ENCODE measurements at regions not wholly inside any gene's neighbourhood (a gene's known extent, or its start where the extent isn't known, plus 50 kb on each side); places are given as distances from the start of the nearest gene placed in this dataset.

DNA sequence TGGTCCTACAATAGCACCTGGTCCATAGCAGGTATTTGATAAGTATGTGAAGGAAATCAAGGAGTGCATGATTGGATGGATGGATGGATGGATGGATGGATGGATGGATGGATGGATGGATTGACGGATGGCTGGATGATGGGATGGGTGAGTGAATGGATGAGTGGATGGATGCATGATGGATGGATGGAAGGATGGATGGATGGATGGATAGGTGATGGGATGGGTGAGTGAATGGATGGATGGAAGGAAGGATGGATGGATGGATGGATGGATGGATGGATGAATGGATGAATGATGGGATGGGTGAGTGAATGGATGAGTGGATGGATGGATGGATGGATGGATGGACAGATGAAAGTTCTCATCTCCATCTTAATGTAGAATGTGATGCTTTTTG is 231.0 kb upstream of the PPP2R2D start:
- 81% methylated on average over 1 of the region's 1 CpG for WGBS (ENCODE audit: insufficient coverage)
- intact Hi-C loops (cut with micrococcal nuclease): loop anchor here in 1 of 2 donors (5.0 kb wide), 1 partner anchor 387 kb away; no protein-coding TSS in a partner anchor
- peaks cover 2 to 3% (median 2%) of the 10 kb centered on the region in 3 donors for H3K27me3 Mint-ChIP-seq (ENCODE audit: low read depth in 3 of 3)
- H3K9me3 Mint-ChIP-seq: peaks cover 8 to 24% (median 11%) of the 10 kb centered on the region in 7 donors
- no peak overlapping the region for H3K27ac ChIP-seq (ENCODE audit: low read depth in 1 of 2, low read length in 2 of 2)
- H3K36me3 Mint-ChIP-seq: no peaks in the 10 kb centered on the region
- no peaks in the 10 kb centered on the region for H4K20me1 ChIP-seq (ENCODE audit: insufficient read depth, low read length)
- no peak overlapping the region for H2AFZ ChIP-seq (ENCODE audit: insufficient read depth, low read depth, low read length, poor library complexity, severe bottlenecking)
- H3K4me1 ChIP-seq (ENCODE audit: control insufficient read depth in 1 of 2, insufficient read depth in 2 of 2, low read length in 2 of 2): no peaks in the 10 kb centered on the region
- no peaks in the 10 kb centered on the region for H3K27me3 ChIP-seq (ENCODE audit: control insufficient read depth in 2 of 2, insufficient read depth in 2 of 2, low read length in 2 of 2)
- H3K4me3 ChIP-seq (replicated peaks in 1 of 3; ENCODE audit: low read depth in 2 of 3, low read length in 3 of 3): no peak overlapping the region
- H3K4me2 ChIP-seq (replicated peaks; ENCODE audit: extremely low read depth, low read length, poor library complexity, severe bottlenecking): no peak overlapping the region
- H3K9ac ChIP-seq (ENCODE audit: insufficient read depth, low read length, poor library complexity, severe bottlenecking): no peak overlapping the region
- no peak overlapping the region for H3K4me3 Mint-ChIP-seq
- H3K4me1 Mint-ChIP-seq: no peaks in the 10 kb centered on the region
- H3K27ac Mint-ChIP-seq: no peak overlapping the region
- TF ChIP-seq, protein P1, sequence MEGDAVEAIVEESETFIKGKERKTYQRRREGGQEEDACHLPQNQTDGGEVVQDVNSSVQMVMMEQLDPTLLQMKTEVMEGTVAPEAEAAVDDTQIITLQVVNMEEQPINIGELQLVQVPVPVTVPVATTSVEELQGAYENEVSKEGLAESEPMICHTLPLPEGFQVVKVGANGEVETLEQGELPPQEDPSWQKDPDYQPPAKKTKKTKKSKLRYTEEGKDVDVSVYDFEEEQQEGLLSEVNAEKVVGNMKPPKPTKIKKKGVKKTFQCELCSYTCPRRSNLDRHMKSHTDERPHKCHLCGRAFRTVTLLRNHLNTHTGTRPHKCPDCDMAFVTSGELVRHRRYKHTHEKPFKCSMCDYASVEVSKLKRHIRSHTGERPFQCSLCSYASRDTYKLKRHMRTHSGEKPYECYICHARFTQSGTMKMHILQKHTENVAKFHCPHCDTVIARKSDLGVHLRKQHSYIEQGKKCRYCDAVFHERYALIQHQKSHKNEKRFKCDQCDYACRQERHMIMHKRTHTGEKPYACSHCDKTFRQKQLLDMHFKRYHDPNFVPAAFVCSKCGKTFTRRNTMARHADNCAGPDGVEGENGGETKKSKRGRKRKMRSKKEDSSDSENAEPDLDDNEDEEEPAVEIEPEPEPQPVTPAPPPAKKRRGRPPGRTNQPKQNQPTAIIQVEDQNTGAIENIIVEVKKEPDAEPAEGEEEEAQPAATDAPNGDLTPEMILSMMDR (IDR thresholded peaks at IDR 0.05): no peak
- H3K79me2 ChIP-seq (ENCODE audit: insufficient read depth, low read length): no peaks in the 10 kb centered on the region
- DNase-seq: no peak
- H3K36me3 ChIP-seq (replicated peaks in 1 of 2; ENCODE audit: control insufficient read depth in 1 of 2, insufficient read depth in 2 of 2, low read length in 2 of 2): no peaks in the 10 kb centered on the region
- H3K9me3 ChIP-seq (replicated peaks in 1 of 2; ENCODE audit: control insufficient read depth in 1 of 2, insufficient read depth in 1 of 2, low read length in 2 of 2): peaks cover 6 to 14% of the 10 kb centered on the region in 2 donors

DNA sequence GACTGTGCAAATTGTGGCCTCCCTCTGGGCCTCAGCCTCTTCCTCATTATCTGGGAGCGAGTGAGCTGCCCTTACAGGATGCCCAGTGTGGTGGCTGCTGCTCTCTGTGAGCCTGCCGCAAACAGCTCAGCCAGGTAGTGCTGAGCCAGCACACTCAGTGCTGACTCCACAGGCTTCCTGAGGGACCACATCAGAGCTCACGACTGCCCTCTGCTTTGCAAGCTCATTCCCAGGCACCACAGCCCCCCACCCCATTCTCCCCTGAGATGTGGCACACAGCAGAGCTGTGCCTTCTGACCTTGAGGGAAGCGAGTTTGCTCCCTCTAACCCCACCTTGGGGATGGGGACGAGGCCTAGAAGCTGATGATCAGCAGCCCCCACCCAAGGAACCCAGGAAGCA is 230.5 kb upstream of the PPP2R2D start:
- Histone ChIP-seq H3K79me2 (ENCODE audit: insufficient read depth, low read length) (no peaks in the 10 kb centered on the region), H3K27ac (ENCODE audit: low read depth in 1 of 2, low read length in 2 of 2) (no peak overlapping the region), H3K4me2 (replicated peaks; ENCODE audit: extremely low read depth, low read length, poor library complexity, severe bottlenecking) (no peak overlapping the region), H3K9me3 (replicated peaks in 1 of 2; ENCODE audit: control insufficient read depth in 1 of 2, insufficient read depth in 1 of 2, low read length in 2 of 2) (peaks cover 6 to 14% of the 10 kb centered on the region in 2 donors), H4K20me1 (ENCODE audit: insufficient read depth, low read length) (no peaks in the 10 kb centered on the region), H3K36me3 (replicated peaks in 1 of 2; ENCODE audit: control insufficient read depth in 1 of 2, insufficient read depth in 2 of 2, low read length in 2 of 2) (no peaks in the 10 kb centered on the region), H3K27me3 (ENCODE audit: control insufficient read depth in 2 of 2, insufficient read depth in 2 of 2, low read length in 2 of 2) (no peaks in the 10 kb centered on the region), H3K4me1 (ENCODE audit: control insufficient read depth in 1 of 2, insufficient read depth in 2 of 2, low read length in 2 of 2) (no peaks in the 10 kb centered on the region), H3K9ac (ENCODE audit: insufficient read depth, low read length, poor library complexity, severe bottlenecking) (no peak overlapping the region), H3K4me3 (replicated peaks in 1 of 3; ENCODE audit: low read depth in 2 of 3, low read length in 3 of 3) (no peak overlapping the region), H2AFZ (ENCODE audit: insufficient read depth, low read depth, low read length, poor library complexity, severe bottlenecking) (no peak overlapping the region)
- Mint-ChIP-seq H3K4me1 (no peaks in the 10 kb centered on the region), H3K36me3 (no peaks in the 10 kb centered on the region), H3K27ac (peak overlapping the region in 1 of 7 donors; percentile 12), H3K4me3 (no peak overlapping the region), H3K9me3 (peaks cover 8 to 24% (median 11%) of the 10 kb centered on the region in 7 donors), H3K27me3 (ENCODE audit: low read depth in 3 of 3) (peaks cover 2 to 3% (median 2%) of the 10 kb centered on the region in 3 donors)
- TF ChIP-seq, protein P1 (IDR thresholded peaks at IDR 0.05): no peak
- 76% methylated on average over 3 of the region's 5 CpGs for WGBS (ENCODE audit: insufficient coverage)
- no peak for DNase-seq
- intact Hi-C loops (cut with micrococcal nuclease): no loop called here

Measured in CD14-positive monocyte (primary cell).